WTC11 (cell line): ENCODE measurements at regions not wholly inside any gene's neighbourhood (a gene's known extent, or its start where the extent isn't known, plus 50 kb on each side); places are given as distances from the start of the nearest gene placed in this dataset.

Experiments
- ATAC-seq: fragments of 200-7000 bp; cut with Tn5 transposase; 2 replicates; pipeline ENCODE4 v1.10.0; 2021; ENCODE audit warnings: mild to moderate bottlenecking, moderate library complexity
- CTCF ChIA-PET: fragments of 300-600 bp; sonication (Branson Sonifier 250); formaldehyde crosslinking; loops from one replicate; lab custom pipeline; 2021; ENCODE audit warnings: antibody characterized with exemption; lab: Charles Lee
- POLR2A ChIA-PET: fragments of 350-600 bp; sonication (Branson Sonifier 250); formaldehyde crosslinking; loops from one replicate; lab custom pipeline; 2021; ENCODE audit warnings: antibody characterized with exemption; lab: Charles Lee
- DNase-seq: peaks from one replicate; pipeline ENCODE4 v3.0.0; 2021; ENCODE audit warnings: low spot score
- H3K27ac Mint-ChIP-seq: 2 replicates; pipeline ENCODE4 v1.8.0; 2021; ENCODE audit warnings: mixed read lengths
- H3K27me3 Mint-ChIP-seq: 2 replicates; pipeline ENCODE4 v1.8.0; 2021; ENCODE audit warnings: low read depth, mild to moderate bottlenecking, moderate library complexity, mixed read lengths
- H3K36me3 Mint-ChIP-seq: 2 replicates; pipeline ENCODE4 v1.8.0; 2021; ENCODE audit warnings: mixed read lengths
- H3K4me1 Mint-ChIP-seq: 2 replicates; pipeline ENCODE4 v1.8.0; 2022; ENCODE audit warnings: mixed read lengths
- H3K4me3 Mint-ChIP-seq: 2 replicates; pipeline ENCODE4 v1.8.0; 2021; ENCODE audit warnings: mild to moderate bottlenecking, moderate library complexity, mixed read lengths
- H3K9me3 Mint-ChIP-seq: 2 replicates; pipeline ENCODE4 v1.8.0; 2021; ENCODE audit warnings: mixed read lengths
- ATF1 ChIP-seq: sonication (generic); formaldehyde crosslinking; IDR thresholded peaks from 2 replicates; pipeline ENCODE4 v1.8.1; 2023; ENCODE audit warnings: mild to moderate bottlenecking, moderate library complexity, missing genetic modification reagents
- ATF6 ChIP-seq: sonication (generic); formaldehyde crosslinking; IDR thresholded peaks from 2 replicates; pipeline ENCODE4 v1.8.1; 2023; ENCODE audit warnings: mild to moderate bottlenecking, missing genetic modification reagents
- CBFB ChIP-seq: sonication (generic); formaldehyde crosslinking; IDR thresholded peaks from 2 replicates; pipeline ENCODE4 v1.8.1; 2022; ENCODE audit warnings: mild to moderate bottlenecking, low read depth, missing genetic modification reagents
- CREM ChIP-seq: sonication (generic); formaldehyde crosslinking; IDR thresholded peaks from 2 replicates; pipeline ENCODE4 v1.8.1; 2022; ENCODE audit warnings: mild to moderate bottlenecking, missing genetic modification reagents, moderate library complexity
- ETV6 ChIP-seq: sonication (generic); formaldehyde crosslinking; IDR thresholded peaks from 2 replicates; pipeline ENCODE4 v1.8.1; 2022; ENCODE audit warnings: mild to moderate bottlenecking, missing genetic modification reagents
- FOXP4 ChIP-seq: sonication (generic); formaldehyde crosslinking; IDR thresholded peaks from 2 replicates; pipeline ENCODE4 v1.8.0; 2022; ENCODE audit warnings: mild to moderate bottlenecking, missing genetic modification reagents
- HMGA2 ChIP-seq: fragments of 250-450 bp; sonication (Bioruptor Pico); IDR thresholded peaks from 2 replicates; pipeline ENCODE4 v1.4.0; 2021; ENCODE audit warnings: mild to moderate bottlenecking, moderate library complexity
- IRF1 ChIP-seq: sonication (generic); formaldehyde crosslinking; IDR thresholded peaks from 2 replicates; pipeline ENCODE4 v1.8.0; 2023; ENCODE audit warnings: missing genetic modification reagents
- MXD4 ChIP-seq: fragments of 250-450 bp; sonication (Bioruptor Pico); IDR thresholded peaks from 2 replicates; pipeline ENCODE4 v1.8.0; 2021; ENCODE audit warnings: mild to moderate bottlenecking, moderate library complexity, borderline replicate concordance
- MYBL2 ChIP-seq: sonication (generic); formaldehyde crosslinking; IDR thresholded peaks from 2 replicates; pipeline ENCODE4 v1.8.1; 2023; ENCODE audit warnings: mild to moderate bottlenecking, moderate library complexity, missing genetic modification reagents
- NFE2L1 ChIP-seq: sonication (generic); formaldehyde crosslinking; IDR thresholded peaks from 2 replicates; pipeline ENCODE4 v1.8.1; 2023; ENCODE audit warnings: missing genetic modification reagents
- NR3C1 ChIP-seq: sonication (generic); formaldehyde crosslinking; conservative IDR thresholded peaks from 2 replicates; pipeline ENCODE4 v1.8.1; 2023; ENCODE audit warnings: low read depth, mild to moderate bottlenecking, missing genetic modification reagents
- RORB ChIP-seq: fragments of 250-450 bp; sonication (Bioruptor Pico); IDR thresholded peaks from 2 replicates; pipeline ENCODE4 v1.9.0; 2021; ENCODE audit warnings: mild to moderate bottlenecking
- TCF7 ChIP-seq: sonication (generic); formaldehyde crosslinking; IDR thresholded peaks from 2 replicates; pipeline ENCODE4 v1.8.0; 2022; ENCODE audit warnings: mild to moderate bottlenecking, low read depth, missing genetic modification reagents, moderate library complexity
- ZNF121 ChIP-seq: sonication (generic); formaldehyde crosslinking; IDR thresholded peaks from 2 replicates; pipeline ENCODE4 v1.8.0; 2023; ENCODE audit warnings: missing genetic modification reagents
- ZNF138 ChIP-seq: sonication (generic); formaldehyde crosslinking; conservative IDR thresholded peaks from 2 replicates; pipeline ENCODE4 v1.8.1; 2022; ENCODE audit warnings: mild to moderate bottlenecking, moderate library complexity, missing genetic modification reagents
- ZNF219 ChIP-seq: sonication (generic); formaldehyde crosslinking; IDR thresholded peaks from 2 replicates; pipeline ENCODE4 v1.8.0; 2023; ENCODE audit warnings: missing genetic modification reagents, mild to moderate bottlenecking, borderline replicate concordance
- ZNF263 ChIP-seq: sonication (generic); formaldehyde crosslinking; IDR thresholded peaks from 2 replicates; pipeline ENCODE4 v1.8.1; 2022; ENCODE audit warnings: low read depth, mild to moderate bottlenecking, moderate library complexity, missing genetic modification reagents
- TF ChIP-seq, protein P1 (sequence below): fragments of 250-450 bp; sonication (Bioruptor Pico); IDR thresholded peaks from 2 replicates; pipeline ENCODE4 v1.9.0; 2021; ENCODE audit warnings: moderate library complexity, mild to moderate bottlenecking, inconsistent platforms, borderline replicate concordance

DNA sequence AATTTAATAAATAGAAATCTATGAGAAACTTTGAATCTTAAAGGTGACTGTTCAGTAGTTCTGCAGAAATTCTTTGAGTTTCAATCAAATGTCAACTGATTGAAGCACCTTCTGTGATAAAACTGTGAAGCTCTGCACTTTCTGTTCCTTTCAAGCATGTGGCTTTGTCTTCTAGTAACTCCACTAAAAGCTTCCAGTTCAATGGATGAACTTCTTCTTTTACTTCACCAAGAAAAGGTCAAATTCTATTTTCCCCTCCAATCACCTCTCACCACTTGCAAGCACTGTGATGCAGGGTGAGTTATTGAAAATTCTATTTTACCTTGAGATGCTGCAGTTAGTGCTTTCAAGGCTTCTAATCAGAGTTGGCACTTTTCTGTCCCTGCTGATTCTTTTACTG, 515.3 kb upstream of the B3GALT2 start:
- no peaks in the 10 kb centered on the region for H3K36me3 Mint-ChIP-seq
- H3K9me3 Mint-ChIP-seq: no peaks in the 10 kb centered on the region
- ChIA-PET POLR2A (no interaction called here), CTCF (no interaction called here)
- H3K4me1 Mint-ChIP-seq: peaks cover 7% of the 10 kb centered on the region
- TF ChIP-seq IRF1 (CRISPR knock-in tag) (no peak), ATF1 (CRISPR knock-in tag) (no peak), ZNF219 (CRISPR knock-in tag) (no peak), CBFB (CRISPR knock-in tag) (no peak), MYBL2 (CRISPR knock-in tag) (no peak), FOXP4 (CRISPR knock-in tag) (no peak), NFE2L1 (CRISPR knock-in tag) (no peak)
- TF ChIP-seq, protein P1, sequence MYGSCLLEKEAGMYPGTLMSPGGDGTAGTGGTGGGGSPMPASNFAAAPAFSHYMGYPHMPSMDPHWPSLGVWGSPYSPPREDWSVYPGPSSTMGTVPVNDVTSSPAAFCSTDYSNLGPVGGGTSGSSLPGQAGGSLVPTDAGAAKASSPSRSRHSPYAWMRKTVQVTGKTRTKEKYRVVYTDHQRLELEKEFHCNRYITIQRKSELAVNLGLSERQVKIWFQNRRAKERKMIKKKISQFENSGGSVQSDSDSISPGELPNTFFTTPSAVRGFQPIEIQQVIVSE: no peak
- H3K27me3 Mint-ChIP-seq: no peaks in the 10 kb centered on the region
- H3K4me3 Mint-ChIP-seq: no peak overlapping the region
- DNase-seq (no peak), ATAC-seq (no peak)
- H3K27ac Mint-ChIP-seq: no peak overlapping the region

GRCh38 chr1:193700710-193701355, 514.4 kb upstream of the B3GALT2 start:
- POLR2A ChIA-PET: no interaction called here
- H3K4me1 Mint-ChIP-seq: peaks cover 9% of the 10 kb centered on the region
- H3K27ac Mint-ChIP-seq: no peak overlapping the region
- H3K27me3 Mint-ChIP-seq: no peaks in the 10 kb centered on the region
- TF ChIP-seq ATF6 (CRISPR knock-in tag): no peak
- no peak for TF ChIP-seq NR3C1 (CRISPR knock-in tag)
- TF ChIP-seq ZNF138 (CRISPR knock-in tag): no peak
- no peak for TF ChIP-seq ZNF263
- no peak for TF ChIP-seq FOXP4 (CRISPR knock-in tag)
- TF ChIP-seq, protein P1: no peak
- TF ChIP-seq RORB (CRISPR knock-in tag): no peak
- no peak for TF ChIP-seq HMGA2 (CRISPR knock-in tag)
- no peak for TF ChIP-seq CREM (CRISPR knock-in tag)
- no peak for TF ChIP-seq TCF7 (CRISPR knock-in tag)
- TF ChIP-seq ZNF121 (CRISPR knock-in tag): no peak
- no peak for TF ChIP-seq MXD4
- no peak for TF ChIP-seq ETV6
- no peak overlapping the region for H3K4me3 Mint-ChIP-seq
- DNase-seq (no peak), ATAC-seq (no peak)
- H3K9me3 Mint-ChIP-seq: no peaks in the 10 kb centered on the region
- CTCF ChIA-PET: no interaction called here
- H3K36me3 Mint-ChIP-seq: no peaks in the 10 kb centered on the region
